A172 (cell line): ENCODE measurements at regions not wholly inside any gene's neighbourhood (a gene's known extent, or its start where the extent isn't known, plus 50 kb on each side); places are given as distances from the start of the nearest gene placed in this dataset.
A peak's percentile ranks its signal among the peaks of the same experiment; 100 is the strongest.

Source experiments
- DNase-seq: peaks from one replicate; pipeline ENCODE4 v3.0.0-alpha.2; 2015; ENCODE audit warnings: low spot score

- no peak for DNase-seq
Observed at GRCh38 chrX:6906608-6907007, 240.9 kb upstream of the STS start.

GRCh38 chrX:6904156-6904555 lies 243.4 kb upstream of the STS start:
- no peak for DNase-seq

GRCh38 chrX:6898371-6898770 lies 249.1 kb upstream of the STS start:
- no peak for DNase-seq

- no peak for DNase-seq
Observed at GRCh38 chrX:6891404-6891803, 256.1 kb upstream of the STS start.

- DNase-seq = no peak
Observed at GRCh38 chrX:6890544-6891261, 256.8 kb upstream of the STS start.

GRCh38 chrX:6885909-6886308 lies 261.6 kb upstream of the STS start:
- no peak for DNase-seq

GRCh38 chrX:6885396-6885795 lies 262.1 kb upstream of the STS start:
- no peak for DNase-seq

- no peak for DNase-seq
Observed at GRCh38 chrX:6861456-6861855, 286.1 kb upstream of the STS start.

GRCh38 chrX:6857749-6858148 lies 289.8 kb upstream of the STS start:
- no peak for DNase-seq

GRCh38 chrX:6856471-6856870 lies 291.0 kb upstream of the STS start:
- no peak for DNase-seq

GRCh38 chrX:6852869-6853268 lies 294.6 kb upstream of the STS start:
- no peak for DNase-seq

GRCh38 chrX:6852121-6852520 lies 295.4 kb upstream of the STS start:
- no peak for DNase-seq

GRCh38 chrX:6851140-6851539 lies 296.4 kb upstream of the STS start:
- DNase-seq = no peak

- peak; percentile 17 for DNase-seq
Observed at GRCh38 chrX:6849716-6850414, 297.6 kb upstream of the STS start.

- DNase-seq = no peak
Observed at GRCh38 chrX:6832619-6833018, 297.7 kb upstream of the VCX3A start.

- DNase-seq = no peak
Observed at GRCh38 chrX:6826856-6827255, 291.9 kb upstream of the VCX3A start.

GRCh38 chrX:6821730-6822129 lies 286.8 kb upstream of the VCX3A start:
- DNase-seq = no peak

GRCh38 chrX:6813836-6814370 lies 279.0 kb upstream of the VCX3A start:
- no peak for DNase-seq

- no peak for DNase-seq
Observed at GRCh38 chrX:6812087-6812486, 277.2 kb upstream of the VCX3A start.

- no peak for DNase-seq
Observed at GRCh38 chrX:6810776-6811175, 275.9 kb upstream of the VCX3A start.

- no peak for DNase-seq
Observed at GRCh38 chrX:6803607-6804006, 268.7 kb upstream of the VCX3A start.

- DNase-seq = no peak
Observed at GRCh38 chrX:6793000-6793399, 258.1 kb upstream of the VCX3A start.

GRCh38 chrX:6783912-6784311 lies 249.0 kb upstream of the VCX3A start:
- DNase-seq = no peak
